Upper lobe of right lung (tissue), 1 donor: ENCODE measurements at regions not wholly inside any gene's neighbourhood (a gene's known extent, or its start where the extent isn't known, plus 50 kb on each side); places are given as distances from the start of the nearest gene placed in this dataset.
"Not testable (repeated sequence)": the region's sequence is repeated elsewhere in the genome, so short reads cannot be mapped to it uniquely, and the experiment has no call there.

ENCODE experiments used
- ATAC-seq: fragments of 200-7000 bp; cut with Tn5 transposase; one replicate; pipeline ENCODE4 v1.9.1; 2020; ENCODE audit warnings: mild to moderate bottlenecking, moderate library complexity
- DNase-seq: peaks from one replicate; pipeline ENCODE4 v3.0.0-alpha.2; 2020
- H3K27ac ChIP-seq: fragments of 200-600 bp; one replicate; pipeline ENCODE4 v1.8.0; 2022
- H3K27me3 ChIP-seq: fragments of 200-600 bp; one replicate; pipeline ENCODE4 v1.8.0; 2022; ENCODE audit warnings: mild to moderate bottlenecking
- H3K36me3 ChIP-seq: fragments of 200-600 bp; one replicate; pipeline ENCODE4 v1.8.0; 2022
- H3K4me1 ChIP-seq: fragments of 200-600 bp; one replicate; pipeline ENCODE4 v1.8.0; 2022
- H3K4me3 ChIP-seq: fragments of 200-600 bp; one replicate; pipeline ENCODE4 v1.8.0; 2022; ENCODE audit warnings: mild to moderate bottlenecking
- H3K9me3 ChIP-seq: fragments of 200-600 bp; one replicate; pipeline ENCODE4 v1.8.0; 2022
- intact Hi-C: fragments of 100-400 bp; cut with DNase I; formaldehyde crosslinking; loops from one replicate; pipeline ENCODE4 v1.11.0; 2022
- TF ChIP-seq, protein P1 (sequence below): fragments of 200-600 bp; IDR thresholded peaks from one replicate; pipeline ENCODE4 v1.8.0; 2022; ENCODE audit warnings: antibody characterized with exemption
- donor health status: DM: no; HTN: yes; CAD: no; lungs with severe emphysema.

DNA sequence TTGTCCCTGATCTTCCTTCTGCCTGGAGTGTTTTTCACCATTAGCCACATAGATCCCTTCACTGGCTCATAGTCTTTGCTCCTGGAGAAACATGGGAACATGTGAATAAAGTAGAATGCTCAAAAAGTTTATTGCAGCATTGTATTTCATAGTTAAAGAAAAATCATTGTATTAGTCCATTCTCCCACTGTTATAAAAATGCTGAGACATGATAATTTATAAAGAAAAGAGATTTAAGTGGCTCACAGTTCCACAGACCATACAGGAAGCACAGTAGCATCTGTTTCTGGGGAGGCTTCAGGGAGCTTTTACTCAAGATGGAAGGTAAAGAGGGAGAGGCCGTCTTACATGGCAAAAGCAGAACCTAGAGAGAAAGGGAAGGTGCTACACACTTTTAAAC is 238.3 kb upstream of the OR4E1 start:
- Histone ChIP-seq H3K27ac (no peak overlapping the region), H3K36me3 (no peaks in the 10 kb centered on the region), H3K4me1 (no peaks in the 10 kb centered on the region), H3K27me3 (no peaks in the 10 kb centered on the region), H3K4me3 (no peak overlapping the region), H3K9me3 (no peaks in the 10 kb centered on the region)
- no peak for DNase-seq
- TF ChIP-seq, protein P1, sequence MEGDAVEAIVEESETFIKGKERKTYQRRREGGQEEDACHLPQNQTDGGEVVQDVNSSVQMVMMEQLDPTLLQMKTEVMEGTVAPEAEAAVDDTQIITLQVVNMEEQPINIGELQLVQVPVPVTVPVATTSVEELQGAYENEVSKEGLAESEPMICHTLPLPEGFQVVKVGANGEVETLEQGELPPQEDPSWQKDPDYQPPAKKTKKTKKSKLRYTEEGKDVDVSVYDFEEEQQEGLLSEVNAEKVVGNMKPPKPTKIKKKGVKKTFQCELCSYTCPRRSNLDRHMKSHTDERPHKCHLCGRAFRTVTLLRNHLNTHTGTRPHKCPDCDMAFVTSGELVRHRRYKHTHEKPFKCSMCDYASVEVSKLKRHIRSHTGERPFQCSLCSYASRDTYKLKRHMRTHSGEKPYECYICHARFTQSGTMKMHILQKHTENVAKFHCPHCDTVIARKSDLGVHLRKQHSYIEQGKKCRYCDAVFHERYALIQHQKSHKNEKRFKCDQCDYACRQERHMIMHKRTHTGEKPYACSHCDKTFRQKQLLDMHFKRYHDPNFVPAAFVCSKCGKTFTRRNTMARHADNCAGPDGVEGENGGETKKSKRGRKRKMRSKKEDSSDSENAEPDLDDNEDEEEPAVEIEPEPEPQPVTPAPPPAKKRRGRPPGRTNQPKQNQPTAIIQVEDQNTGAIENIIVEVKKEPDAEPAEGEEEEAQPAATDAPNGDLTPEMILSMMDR, result no peak
- intact Hi-C loops, result no loop called here
- no peak for ATAC-seq

DNA sequence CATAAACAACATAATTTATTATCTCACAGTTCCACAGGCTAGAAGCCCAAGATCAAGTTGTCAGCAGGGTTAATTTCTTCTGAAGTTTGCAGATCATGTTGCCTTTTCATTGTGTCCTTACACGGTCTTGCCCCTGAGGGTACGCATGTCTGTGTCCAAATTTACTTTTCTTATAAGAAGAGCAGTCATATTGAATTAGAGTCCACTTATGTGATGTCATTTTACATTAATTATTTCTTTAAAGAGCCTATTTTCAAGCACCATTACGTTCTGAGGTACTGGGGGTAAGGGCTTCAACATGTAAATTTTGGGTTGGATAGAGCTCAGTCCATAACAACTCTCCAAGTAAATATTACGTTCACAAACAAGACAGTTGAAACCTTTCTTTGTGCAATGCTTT is 236.6 kb upstream of the OR4E1 start:
- H3K9me3 ChIP-seq, result no peaks in the 10 kb centered on the region

DNA sequence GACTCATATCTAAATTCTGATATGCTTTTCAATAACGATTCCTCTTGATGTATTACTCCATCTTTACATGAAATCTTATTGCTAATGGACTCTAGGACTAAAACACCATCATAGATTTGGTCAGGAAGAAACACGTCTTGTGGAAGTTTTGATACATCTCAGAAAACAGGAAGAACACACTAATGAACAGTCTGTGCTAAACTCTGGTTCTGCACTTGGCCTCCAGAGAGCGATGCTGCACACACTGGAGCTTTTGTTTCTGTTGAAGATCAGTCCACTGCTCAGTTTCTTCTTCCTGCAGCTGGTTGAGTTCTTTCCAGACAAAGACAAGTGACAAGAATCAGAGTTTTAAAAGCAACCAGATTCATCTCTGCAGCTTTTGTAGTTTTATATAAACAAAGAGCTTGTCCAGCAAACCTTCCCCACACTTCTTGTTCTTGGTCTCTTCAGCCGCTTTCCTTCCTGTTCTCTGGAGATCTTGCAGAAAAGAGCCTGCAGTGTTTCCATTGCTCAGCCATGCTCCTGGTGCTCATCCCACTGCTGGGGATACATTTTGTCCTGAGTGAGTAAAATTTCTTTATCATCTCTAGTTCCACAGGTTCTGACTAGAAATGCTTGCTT is 229.1 kb upstream of the OR4E1 start:
- Histone ChIP-seq H3K27ac (no peak overlapping the region), H3K4me3 (no peak overlapping the region), H3K36me3 (no peaks in the 10 kb centered on the region), H3K4me1 (no peaks in the 10 kb centered on the region), H3K27me3 (no peaks in the 10 kb centered on the region), H3K9me3 (no peaks in the 10 kb centered on the region)
- DNase-seq, result no peak
- no peak for ATAC-seq
- TF ChIP-seq, protein P1, result no peak
- intact Hi-C loops, result no loop called here

More for the DNA sequence above, 236.6 kb upstream of the OR4E1 start:
- no peak overlapping the region for H3K27ac ChIP-seq
- intact Hi-C loops, result no loop called here
- DNase-seq (no peak), ATAC-seq (no peak)
- TF ChIP-seq, protein P1, result no peak
- no peaks in the 10 kb centered on the region for H3K36me3 ChIP-seq
- no peak overlapping the region for H3K4me3 ChIP-seq
- no peaks in the 10 kb centered on the region for H3K4me1 ChIP-seq
- no peaks in the 10 kb centered on the region for H3K27me3 ChIP-seq

DNA sequence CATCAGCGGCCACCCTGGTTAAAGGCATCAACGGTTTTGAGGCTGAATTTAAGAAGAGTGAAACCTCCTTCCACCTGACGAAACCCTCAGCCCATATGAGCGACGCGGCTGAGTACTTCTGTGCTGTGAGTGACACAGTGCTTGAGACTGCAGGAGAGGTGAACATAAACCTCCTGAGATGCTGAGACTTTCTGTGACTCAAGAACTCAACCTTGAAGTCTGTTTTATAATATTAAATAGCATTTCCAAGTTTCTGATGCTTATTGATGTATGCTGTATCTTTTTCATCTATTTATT is 221.2 kb upstream of the OR4E1 start:
- DNase-seq, intact Hi-C loops, H3K27ac ChIP-seq, H3K27me3 ChIP-seq, H3K36me3 ChIP-seq, H3K4me3 ChIP-seq, ATAC-seq, H3K9me3 ChIP-seq, H3K4me1 ChIP-seq: not testable (repeated sequence)

DNA sequence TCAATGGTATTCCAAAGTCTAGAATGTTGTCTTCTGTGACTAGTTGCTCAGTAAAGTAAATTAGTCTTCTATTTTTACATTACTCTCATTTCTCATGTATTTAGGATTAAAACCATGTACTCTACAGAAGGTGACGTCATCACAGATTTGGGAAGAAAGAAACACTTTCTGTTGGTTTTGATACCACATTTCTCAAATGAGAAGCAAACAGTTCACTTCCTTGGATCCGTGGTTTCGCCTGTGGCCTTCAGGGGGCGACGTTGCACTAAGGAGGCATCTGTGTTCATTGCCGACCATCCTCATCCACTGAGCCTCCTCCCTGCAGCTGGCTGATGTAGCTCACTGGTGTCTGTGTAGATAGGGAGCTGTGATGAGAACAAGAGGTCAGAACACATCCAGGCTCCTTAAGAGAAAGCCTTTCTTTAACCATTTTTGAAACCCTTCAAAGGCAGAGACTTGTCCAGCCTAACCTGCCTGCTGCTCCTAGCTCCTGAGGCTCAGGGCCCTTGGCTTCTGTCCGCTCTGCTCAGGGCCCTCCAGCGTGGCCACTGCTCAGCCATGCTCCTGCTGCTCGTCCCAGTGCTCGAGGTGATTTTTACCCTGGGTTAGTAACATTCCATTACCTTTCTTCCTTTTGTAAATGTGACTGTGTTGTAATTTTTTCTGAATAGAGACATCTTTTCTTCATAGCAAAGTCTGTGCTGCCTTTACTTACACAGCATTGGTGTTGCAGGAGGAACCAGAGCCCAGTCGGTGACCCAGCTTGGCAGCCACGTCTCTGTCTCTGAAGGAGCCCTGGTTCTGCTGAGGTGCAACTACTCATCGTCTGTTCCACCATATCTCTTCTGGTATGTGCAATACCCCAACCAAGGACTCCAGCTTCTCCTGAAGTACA is 220.6 kb upstream of the OR4E1 start:
- TF ChIP-seq, protein P1, result peak; percentile 43

DNA sequence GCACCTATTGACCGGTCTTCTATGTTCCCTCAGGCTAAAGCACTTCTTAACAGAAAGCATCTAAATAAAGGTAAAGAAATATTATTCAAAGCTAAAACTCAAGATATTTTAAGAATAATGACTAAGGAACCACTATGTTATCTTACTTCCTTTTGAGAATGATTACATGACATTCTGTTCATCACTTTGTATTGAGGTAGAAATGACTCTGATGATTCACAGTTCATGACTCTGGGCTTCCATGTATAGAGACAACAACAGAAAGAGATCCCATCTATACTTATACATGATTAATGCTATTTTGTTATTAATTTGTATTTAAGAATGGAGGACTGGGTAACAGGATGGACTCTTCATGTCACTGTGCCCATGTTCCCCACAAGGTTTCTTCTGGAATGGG is 218.3 kb upstream of the OR4E1 start:
- TF ChIP-seq, protein P1, result no peak
- ATAC-seq, result no peak

More for the DNA sequence above, 220.6 kb upstream of the OR4E1 start:
- DNase-seq (no peak), ATAC-seq (peak; percentile 50)
- H3K36me3 ChIP-seq, result no peaks in the 10 kb centered on the region
- H3K9me3 ChIP-seq, result no peaks in the 10 kb centered on the region
- no peaks in the 10 kb centered on the region for H3K27me3 ChIP-seq
- intact Hi-C loops, result no loop called here
- H3K27ac ChIP-seq, result no peak overlapping the region
- H3K4me1 ChIP-seq, result no peaks in the 10 kb centered on the region
- no peak overlapping the region for H3K4me3 ChIP-seq

More for the DNA sequence above, 218.3 kb upstream of the OR4E1 start:
- H3K9me3 ChIP-seq, result no peaks in the 10 kb centered on the region
- H3K27me3 ChIP-seq, result no peaks in the 10 kb centered on the region
- intact Hi-C loops, result no loop called here
- H3K4me3 ChIP-seq, result no peak overlapping the region
- H3K27ac ChIP-seq, result no peak overlapping the region
- H3K4me1 ChIP-seq, result no peaks in the 10 kb centered on the region
- DNase-seq, result no peak
- H3K36me3 ChIP-seq, result no peaks in the 10 kb centered on the region
